Body of pancreas (tissue), 4 donors: ENCODE measurements at regions not wholly inside any gene's neighbourhood (a gene's known extent, or its start where the extent isn't known, plus 50 kb on each side); places are given as distances from the start of the nearest gene placed in this dataset.

ENCODE experiments used
- ATAC-seq: fragments of 150-250 bp; one replicate; pipeline ENCODE4 v1.9.1; 2016
- DNase-seq, 4 donors: peaks; one replicate each; pipeline ENCODE4 v3.0.0-alpha.2; 2019
- H3K27ac ChIP-seq, 4 donors: fragments of 200-600 bp; sonication (generic); 1 replicate in 3 of 4; 2 replicates in 1 of 4; pipeline versions ENCODE4 v1.5.1 to v1.6.1; 2016 to 2019; ENCODE audit warnings: mild to moderate bottlenecking in 1 of 4, mixed read lengths in 1 of 4, moderate library complexity in 1 of 4
- H3K27me3 ChIP-seq, 2 donors: fragments of 200-600 bp; sonication (generic); one replicate each; pipeline ENCODE4 v1.6.0; 2016; ENCODE audit warnings: mild to moderate bottlenecking in 1 of 2
- H3K36me3 ChIP-seq, 2 donors: fragments of 200-600 bp; sonication (generic); replicated peaks in 1 of 2; 2 replicates each; pipeline ENCODE4 v1.5.1; 2016; ENCODE audit warnings: low read depth in 2 of 2; ENCODE audit not compliant: insufficient read depth in 1 of 2
- H3K4me1 ChIP-seq: fragments of 200-600 bp; sonication (generic); one replicate; pipeline ENCODE4 v1.6.0; 2016
- H3K4me3 ChIP-seq, 2 donors: fragments of 200-600 bp; sonication (generic); 1 replicate in 1 of 2; 2 replicates in 1 of 2; pipeline ENCODE4 v1.5.1; 2016 to 2019
- H3K9me3 ChIP-seq, 3 donors: fragments of 200-600 bp; sonication (generic); 1 replicate in 2 of 3; 2 replicates in 1 of 3; pipeline ENCODE4 v1.5.1; 2016
- CTCF ChIP-seq, 7 experiments: fragments of 450-650 bp in 4 of 7; fragments of 200-600 bp in 3 of 7; sonication (generic) in 3 of 7; IDR thresholded peaks; one replicate each; pipeline ENCODE4 v1.5.1; 2016 to 2019; ENCODE audit warnings: antibody characterized with exemption in 7 of 7
- POLR2A ChIP-seq, 3 donors: fragments of 450-650 bp; IDR thresholded peaks; one replicate each; pipeline ENCODE4 v1.6.1; 2016; ENCODE audit warnings: antibody characterized with exemption in 3 of 3, mild to moderate bottlenecking in 2 of 3
- WGBS, 2 donors: methylation state at CpG; one replicate each; pipeline ENCODE4 v1.1.5; 2017; 5-methylcytosine and 5-hydroxymethylcytosine counted together
- intact Hi-C: fragments of 100-400 bp; cut with DNase I; formaldehyde crosslinking; loops from one replicate; pipeline ENCODE4 v1.15.1; 2023

DNA sequence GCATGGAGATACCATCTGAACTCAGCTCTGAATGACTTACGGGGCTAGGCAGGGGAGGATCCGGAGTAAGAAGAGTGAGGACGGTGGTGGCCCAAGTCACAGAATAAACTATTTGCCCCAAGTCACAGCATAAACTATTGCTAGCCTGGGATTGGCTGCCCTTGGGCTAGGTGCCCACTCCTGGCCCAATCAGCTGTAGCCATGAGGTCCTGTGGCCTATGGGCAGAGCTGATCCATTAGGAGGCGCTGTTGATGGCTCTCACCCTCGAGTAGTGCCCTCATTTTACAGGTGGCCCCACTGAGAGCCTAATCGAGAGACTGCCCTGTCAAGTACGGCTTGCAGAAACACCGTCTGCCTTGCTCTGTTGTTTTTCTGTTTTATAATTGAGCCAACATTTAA is 62.3 kb upstream of the ZNF423 start:
- TF ChIP-seq POLR2A (IDR thresholded peaks at IDR 0.05) (no peak), CTCF (IDR thresholded peaks at IDR 0.05) (no peak)
- H3K36me3 ChIP-seq, result no peaks in the 10 kb centered on the region
- WGBS, 2 donors, result 65 to 73% methylated on average over 5 to 8 of the region's 8 CpGs
- ATAC-seq (no peak), DNase-seq (no peak)
- intact Hi-C loops, result loop anchor here (5.0 to 10.0 kb wide), 2 partner anchors 423 to 506 kb away; no protein-coding TSS in a partner anchor
- no peaks in the 10 kb centered on the region for H3K4me1 ChIP-seq
- no peaks in the 10 kb centered on the region for H3K9me3 ChIP-seq
- no peak overlapping the region for H3K4me3 ChIP-seq
- no peak overlapping the region for H3K27ac ChIP-seq
- no peaks in the 10 kb centered on the region for H3K27me3 ChIP-seq

DNA sequence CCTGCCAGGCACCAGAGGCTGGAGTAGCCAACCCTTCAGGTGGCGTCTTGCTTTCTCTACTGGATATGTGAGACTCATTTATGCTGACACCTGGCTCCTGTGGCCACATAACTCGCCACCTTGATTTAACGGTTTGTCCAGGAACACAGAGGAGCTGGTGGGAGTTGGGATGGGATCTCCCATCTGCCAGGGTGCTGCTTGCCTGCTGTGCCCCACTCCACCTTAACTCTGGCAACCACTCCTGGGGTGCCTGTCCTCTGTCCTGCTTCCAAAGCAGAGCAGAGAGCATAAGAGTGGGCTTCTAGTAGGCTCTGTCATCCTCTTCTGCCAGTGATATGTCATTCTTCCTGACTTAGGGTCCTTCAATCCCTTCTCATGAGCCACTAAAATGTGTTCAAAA is 63.4 kb upstream of the ZNF423 start:
- no peaks in the 10 kb centered on the region for H3K4me1 ChIP-seq
- intact Hi-C loops, result loop anchor here (5.0 to 10.0 kb wide), 2 partner anchors 425 to 507 kb away; no protein-coding TSS in a partner anchor
- TF ChIP-seq CTCF (IDR thresholded peaks at IDR 0.05) (no peak), POLR2A (IDR thresholded peaks at IDR 0.05) (no peak)

DNA sequence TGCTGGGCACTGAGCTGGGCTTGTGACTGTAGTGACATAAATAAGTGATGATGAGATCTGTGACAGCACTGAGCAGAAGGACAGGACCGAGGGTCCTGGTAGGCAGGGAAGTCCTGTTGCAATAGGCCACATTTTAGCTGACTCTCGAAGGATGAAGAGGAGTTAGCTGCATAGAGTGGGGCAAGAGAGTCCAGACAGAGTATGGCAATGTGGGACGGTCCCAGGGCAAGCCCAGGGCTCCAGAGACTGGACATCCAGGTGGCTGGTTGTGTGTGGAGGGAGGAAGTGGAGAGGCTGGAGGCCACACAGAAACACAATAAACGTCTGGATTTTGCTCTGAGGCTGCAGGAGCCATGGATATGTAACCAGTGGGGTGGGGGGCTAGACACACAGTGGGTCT is 64.5 kb upstream of the ZNF423 start:
- H3K27ac ChIP-seq, result no peak overlapping the region
- ATAC-seq, result no peak
- WGBS, 2 donors, result 72 to 78% methylated on average over 4 of the region's 4 CpGs
- H3K4me3 ChIP-seq, result no peak overlapping the region
- no peaks in the 10 kb centered on the region for H3K4me1 ChIP-seq
- TF ChIP-seq CTCF (IDR thresholded peaks at IDR 0.05), result no peak
- TF ChIP-seq POLR2A (IDR thresholded peaks at IDR 0.05), result no peak
- intact Hi-C loops, result no loop called here
- H3K9me3 ChIP-seq, result no peaks in the 10 kb centered on the region
- DNase-seq, result no peak
- no peaks in the 10 kb centered on the region for H3K36me3 ChIP-seq
- H3K27me3 ChIP-seq, result no peaks in the 10 kb centered on the region

More for the DNA sequence above, 63.4 kb upstream of the ZNF423 start:
- 80 to 86% methylated on average over 3 of the region's 3 CpGs for WGBS, 2 donors
- no peaks in the 10 kb centered on the region for H3K36me3 ChIP-seq
- no peak overlapping the region for H3K4me3 ChIP-seq
- DNase-seq, result no peak
- no peaks in the 10 kb centered on the region for H3K27me3 ChIP-seq
- H3K27ac ChIP-seq, result no peak overlapping the region
- no peak for ATAC-seq
- no peaks in the 10 kb centered on the region for H3K9me3 ChIP-seq

GRCh38 chr16:49921106-49921505 is 65.2 kb upstream of the ZNF423 start:
- Histone ChIP-seq H3K4me3 (no peak overlapping the region), H3K9me3 (no peaks in the 10 kb centered on the region), H3K36me3 (no peaks in the 10 kb centered on the region), H3K27ac (no peak overlapping the region), H3K4me1 (no peaks in the 10 kb centered on the region), H3K27me3 (no peaks in the 10 kb centered on the region)
- ATAC-seq, result no peak
- WGBS, 2 donors, result 86% methylated on average over 8 of the region's 8 CpGs; no CpG with 5 or more reads in 1 of the 2 donors
- TF ChIP-seq CTCF (IDR thresholded peaks at IDR 0.05) (no peak), POLR2A (IDR thresholded peaks at IDR 0.05) (no peak)
- intact Hi-C loops, result no loop called here
- DNase-seq, result no peak

DNA sequence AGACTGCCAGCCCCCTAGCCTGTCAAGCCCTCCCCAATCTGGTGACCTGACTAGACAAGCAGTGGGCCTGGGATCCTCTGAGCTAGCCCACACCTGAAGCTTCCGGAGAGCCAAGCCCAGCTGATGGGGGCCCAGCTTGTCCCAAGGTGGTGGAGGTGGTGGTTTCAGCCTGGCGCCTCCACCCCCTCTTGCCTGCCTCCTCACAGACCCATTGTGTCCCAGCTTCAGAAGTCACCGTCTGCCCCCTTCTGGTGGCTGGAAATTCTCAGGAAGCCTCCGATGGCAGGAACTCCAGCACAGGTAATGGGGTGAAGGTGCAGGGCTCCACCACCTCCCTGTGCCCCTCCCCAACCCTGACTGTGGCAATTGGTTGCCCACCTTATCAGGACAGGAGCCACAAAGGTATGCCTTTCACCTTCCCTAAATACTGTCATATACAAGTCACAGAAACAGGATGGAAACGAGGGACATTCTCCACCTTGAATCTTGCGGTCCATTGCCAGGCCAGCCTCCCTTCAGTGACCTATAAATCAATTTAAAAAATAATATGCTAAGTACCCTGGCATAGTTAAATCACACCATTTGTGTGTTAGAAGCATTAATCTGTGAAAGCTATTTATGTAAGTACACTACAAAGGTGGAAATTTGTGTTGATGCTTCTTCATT is 66.0 kb upstream of the ZNF423 start:
- H3K36me3 ChIP-seq, result no peaks in the 10 kb centered on the region
- ATAC-seq (peak; percentile 70), DNase-seq (peak; percentile 69 to 82 (median 79))
- TF ChIP-seq POLR2A (IDR thresholded peaks at IDR 0.05) (no peak), CTCF (IDR thresholded peaks at IDR 0.05) (peak; percentile 34 to 81 (median 68))
- WGBS, 2 donors, result 27 to 74% methylated on average over 2 to 6 of the region's 6 CpGs
- no peak overlapping the region for H3K27ac ChIP-seq
- no peaks in the 10 kb centered on the region for H3K27me3 ChIP-seq
- H3K4me3 ChIP-seq, result no peak overlapping the region
- no peaks in the 10 kb centered on the region for H3K4me1 ChIP-seq
- intact Hi-C loops, result no loop called here
- H3K9me3 ChIP-seq, result no peaks in the 10 kb centered on the region
